DND-41 (cell line): ENCODE measurements at regions not wholly inside any gene's neighbourhood (a gene's known extent, or its start where the extent isn't known, plus 50 kb on each side); places are given as distances from the start of the nearest gene placed in this dataset.

Experiments
- ATAC-seq: fragments of 200-7000 bp; cut with Tn5 transposase; 3 replicates; pipeline ENCODE4 v1.9.1; 2021; ENCODE audit warnings: low read depth; ENCODE audit not compliant: insufficient read depth
- DNase-seq: peaks from one replicate; pipeline ENCODE4 v3.0.0-alpha.2; 2020
- H2AFZ ChIP-seq: 2 replicates; pipeline ENCODE4 v1.6.0; 2012; ENCODE audit warnings: low read depth, low read length
- H3K27ac ChIP-seq: 2 replicates; pipeline ENCODE4 v1.5.1; 2012; ENCODE audit warnings: low read length, inconsistent platforms
- H3K27me3 ChIP-seq: fragments of 200-600 bp; sonication (generic); 2 replicates; pipeline ENCODE4 v1.6.0; 2012; ENCODE audit warnings: low read length, mild to moderate bottlenecking, inconsistent platforms; ENCODE audit not compliant: insufficient read depth, poor library complexity
- H3K36me3 ChIP-seq: 2 replicates; pipeline ENCODE4 v1.5.1; 2012; ENCODE audit warnings: low read length, inconsistent platforms; ENCODE audit not compliant: insufficient read depth
- H3K4me1 ChIP-seq: 2 replicates; pipeline ENCODE4 v1.5.1; 2012; ENCODE audit warnings: mild to moderate bottlenecking, low read length; ENCODE audit not compliant: insufficient read depth
- H3K4me2 ChIP-seq: 2 replicates; pipeline ENCODE4 v1.6.0; 2012; ENCODE audit warnings: mild to moderate bottlenecking, moderate library complexity, low read length, inconsistent platforms; ENCODE audit not compliant: insufficient read depth
- H3K4me3 ChIP-seq, 2 experiments: fragments of 200-600 bp in 1 of 2; shearing (Covaris generic) in 1 of 2; 2 replicates each; pipeline ENCODE4 v1.5.1; 2012 to 2016; ENCODE audit warnings: inconsistent platforms in 2 of 2, low read length in 2 of 2, mild to moderate bottlenecking in 2 of 2, low read depth in 1 of 2, moderate library complexity in 1 of 2
- H3K79me2 ChIP-seq: 2 replicates; pipeline ENCODE4 v1.6.0; 2012; ENCODE audit warnings: low read length, inconsistent platforms; ENCODE audit not compliant: insufficient read depth
- H3K9ac ChIP-seq: 2 replicates; pipeline ENCODE4 v1.6.0; 2012; ENCODE audit warnings: low read depth, mild to moderate bottlenecking, inconsistent platforms, low read length, moderate library complexity
- H3K9me3 ChIP-seq: 2 replicates; pipeline ENCODE4 v1.5.1; 2012; ENCODE audit warnings: low read length, moderate library complexity, mild to moderate bottlenecking, inconsistent platforms; ENCODE audit not compliant: insufficient read depth, severe bottlenecking
- H4K20me1 ChIP-seq: 2 replicates; pipeline ENCODE4 v1.6.0; 2012; ENCODE audit warnings: low read length; ENCODE audit not compliant: insufficient read depth
- EZH2 ChIP-seq: IDR thresholded peaks from 3 replicates; pipeline ENCODE4 v1.6.1; 2012; ENCODE audit warnings: borderline replicate concordance, low read depth, mild to moderate bottlenecking, moderate library complexity, low read length, inconsistent platforms; ENCODE audit not compliant: severe bottlenecking
- TF ChIP-seq, protein P1 (sequence below): IDR thresholded peaks from 2 replicates; pipeline ENCODE4 v1.5.1; 2012; ENCODE audit warnings: borderline replicate concordance, low read length, moderate library complexity, mild to moderate bottlenecking; ENCODE audit not compliant: poor library complexity, severe bottlenecking; ENCODE audit errors: extremely low read depth

DNA sequence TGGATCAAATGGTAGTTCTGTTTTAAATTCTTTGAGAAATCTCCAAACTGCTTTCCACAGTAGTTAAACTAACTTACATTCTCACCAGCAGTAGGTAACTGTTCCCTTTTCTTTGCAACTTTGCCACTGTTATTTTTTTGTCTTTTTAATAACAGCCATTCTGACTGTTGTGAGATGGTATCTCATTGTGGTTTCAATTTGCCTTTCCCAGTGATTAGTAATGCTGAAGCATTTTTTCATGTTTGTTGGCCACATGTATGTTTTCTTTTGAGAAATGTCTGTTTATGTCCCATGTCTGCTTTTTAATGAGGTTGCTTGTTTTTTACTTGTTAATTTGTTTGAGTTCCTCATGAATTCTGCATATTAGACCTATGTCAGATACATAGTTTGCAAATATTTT, 198.8 kb downstream of the RAB28 start:
- Histone ChIP-seq H4K20me1 (no peaks in the 10 kb centered on the region), H3K4me3 (no peak overlapping the region), H3K4me1 (no peaks in the 10 kb centered on the region), H3K9ac (no peak overlapping the region), H3K27ac (no peak overlapping the region), H3K4me2 (no peak overlapping the region), H3K27me3 (no peaks in the 10 kb centered on the region), H3K9me3 (no peaks in the 10 kb centered on the region), H2AFZ (no peak overlapping the region), H3K79me2 (no peaks in the 10 kb centered on the region), H3K36me3 (no peaks in the 10 kb centered on the region)
- no peak for ATAC-seq
- TF ChIP-seq, protein P1, sequence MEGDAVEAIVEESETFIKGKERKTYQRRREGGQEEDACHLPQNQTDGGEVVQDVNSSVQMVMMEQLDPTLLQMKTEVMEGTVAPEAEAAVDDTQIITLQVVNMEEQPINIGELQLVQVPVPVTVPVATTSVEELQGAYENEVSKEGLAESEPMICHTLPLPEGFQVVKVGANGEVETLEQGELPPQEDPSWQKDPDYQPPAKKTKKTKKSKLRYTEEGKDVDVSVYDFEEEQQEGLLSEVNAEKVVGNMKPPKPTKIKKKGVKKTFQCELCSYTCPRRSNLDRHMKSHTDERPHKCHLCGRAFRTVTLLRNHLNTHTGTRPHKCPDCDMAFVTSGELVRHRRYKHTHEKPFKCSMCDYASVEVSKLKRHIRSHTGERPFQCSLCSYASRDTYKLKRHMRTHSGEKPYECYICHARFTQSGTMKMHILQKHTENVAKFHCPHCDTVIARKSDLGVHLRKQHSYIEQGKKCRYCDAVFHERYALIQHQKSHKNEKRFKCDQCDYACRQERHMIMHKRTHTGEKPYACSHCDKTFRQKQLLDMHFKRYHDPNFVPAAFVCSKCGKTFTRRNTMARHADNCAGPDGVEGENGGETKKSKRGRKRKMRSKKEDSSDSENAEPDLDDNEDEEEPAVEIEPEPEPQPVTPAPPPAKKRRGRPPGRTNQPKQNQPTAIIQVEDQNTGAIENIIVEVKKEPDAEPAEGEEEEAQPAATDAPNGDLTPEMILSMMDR: no peak
- no peak for TF ChIP-seq EZH2
- no peak for DNase-seq

DNA sequence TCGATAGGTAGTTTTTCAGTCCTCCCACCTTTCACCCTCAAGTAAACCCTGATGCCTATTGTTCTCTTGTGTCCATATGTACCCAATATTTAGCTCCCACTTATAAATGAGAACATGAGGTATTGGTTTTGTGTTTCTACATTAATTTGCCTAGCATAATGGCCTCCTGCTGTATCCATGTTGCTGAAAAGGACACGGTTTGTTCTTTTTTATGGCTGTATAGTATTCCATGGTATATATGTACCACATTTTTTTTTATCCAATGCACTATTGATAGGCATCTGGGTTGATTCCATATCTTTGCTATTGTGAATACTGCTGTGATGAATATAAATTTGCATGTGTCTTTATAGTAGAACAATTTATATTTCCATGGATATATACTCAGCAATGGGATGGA, 199.2 kb downstream of the RAB28 start:
- Histone ChIP-seq H3K27me3 (no peaks in the 10 kb centered on the region), H2AFZ (no peak overlapping the region), H3K79me2 (no peaks in the 10 kb centered on the region), H3K27ac (no peak overlapping the region), H3K4me1 (no peaks in the 10 kb centered on the region), H3K9me3 (no peaks in the 10 kb centered on the region), H3K9ac (no peak overlapping the region), H3K4me2 (no peak overlapping the region), H3K4me3 (no peak overlapping the region), H3K36me3 (no peaks in the 10 kb centered on the region), H4K20me1 (no peaks in the 10 kb centered on the region)
- no peak for TF ChIP-seq EZH2
- TF ChIP-seq, protein P1: no peak
- DNase-seq: no peak
- no peak for ATAC-seq

DNA sequence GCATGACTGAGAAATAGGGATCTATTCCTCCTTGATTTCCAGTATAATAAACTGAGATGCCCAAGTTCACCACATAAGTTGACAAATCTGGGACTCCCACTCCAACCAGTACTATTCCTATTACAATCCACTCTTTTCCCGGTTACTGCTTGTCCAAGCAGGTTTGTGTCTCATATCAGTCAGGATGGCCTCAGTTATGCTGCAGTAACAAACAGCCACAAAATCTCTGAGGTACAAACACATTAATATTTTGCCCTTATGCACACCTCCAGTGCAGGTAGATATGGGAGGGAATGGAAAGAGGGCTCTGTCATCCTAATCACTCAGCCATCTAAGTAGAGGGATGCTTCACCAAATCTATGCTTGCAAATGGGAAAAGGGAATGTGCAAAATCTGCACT, 207.8 kb downstream of the RAB28 start:
- Histone ChIP-seq H3K27ac (no peak overlapping the region), H4K20me1 (no peaks in the 10 kb centered on the region), H3K4me1 (no peaks in the 10 kb centered on the region), H3K4me3 (no peak overlapping the region), H3K9ac (no peak overlapping the region), H2AFZ (no peak overlapping the region), H3K79me2 (no peaks in the 10 kb centered on the region), H3K27me3 (no peaks in the 10 kb centered on the region), H3K36me3 (no peaks in the 10 kb centered on the region), H3K9me3 (no peaks in the 10 kb centered on the region), H3K4me2 (no peak overlapping the region)
- TF ChIP-seq EZH2: no peak
- TF ChIP-seq, protein P1: no peak
- no peak for ATAC-seq
- DNase-seq: no peak

DNA sequence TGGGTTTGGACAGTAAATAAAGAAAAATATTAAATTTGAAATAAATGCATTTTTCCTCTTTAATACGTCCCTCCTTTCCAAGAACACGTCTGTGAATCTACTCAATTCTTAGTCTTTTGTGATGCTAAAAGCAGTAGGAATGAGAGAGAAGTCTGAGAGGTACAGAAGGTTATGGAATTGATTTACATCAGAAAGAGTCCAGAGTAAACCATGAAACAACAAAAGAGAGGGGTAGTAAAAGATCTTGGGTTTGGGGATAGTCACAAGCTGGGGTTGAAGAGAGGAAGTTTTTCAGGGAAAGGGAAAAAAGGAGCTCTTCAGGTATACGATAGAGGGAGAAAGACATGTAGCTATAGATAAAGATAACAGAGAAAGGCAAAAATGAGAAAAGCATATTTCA, 215.4 kb downstream of the RAB28 start:
- H2AFZ ChIP-seq: no peak overlapping the region
- no peaks in the 10 kb centered on the region for H3K36me3 ChIP-seq
- no peak for TF ChIP-seq EZH2
- TF ChIP-seq, protein P1: no peak
- no peak overlapping the region for H3K27ac ChIP-seq
- ATAC-seq (no peak), DNase-seq (no peak)
- H3K4me1 ChIP-seq: no peaks in the 10 kb centered on the region
- no peaks in the 10 kb centered on the region for H3K27me3 ChIP-seq
- H3K4me3 ChIP-seq: no peak overlapping the region
- no peaks in the 10 kb centered on the region for H4K20me1 ChIP-seq
- no peaks in the 10 kb centered on the region for H3K79me2 ChIP-seq
- no peaks in the 10 kb centered on the region for H3K9me3 ChIP-seq
- H3K9ac ChIP-seq: no peak overlapping the region
- no peak overlapping the region for H3K4me2 ChIP-seq
